Body of pancreas (tissue), 4 donors: ENCODE measurements at regions not wholly inside any gene's neighbourhood (a gene's known extent, or its start where the extent isn't known, plus 50 kb on each side); places are given as distances from the start of the nearest gene placed in this dataset.
"Not testable (repeated sequence)": the region's sequence is repeated elsewhere in the genome, so short reads cannot be mapped to it uniquely, and the experiment has no call there.

Source experiments
- ATAC-seq: fragments of 150-250 bp; one replicate; pipeline ENCODE4 v1.9.1; 2016
- DNase-seq, 4 donors: peaks; one replicate each; pipeline ENCODE4 v3.0.0-alpha.2; 2019
- H3K27ac ChIP-seq, 4 donors: fragments of 200-600 bp; sonication (generic); 1 replicate in 3 of 4; 2 replicates in 1 of 4; pipeline versions ENCODE4 v1.5.1 to v1.6.1; 2016 to 2019; ENCODE audit warnings: mild to moderate bottlenecking in 1 of 4, mixed read lengths in 1 of 4, moderate library complexity in 1 of 4
- H3K27me3 ChIP-seq, 2 donors: fragments of 200-600 bp; sonication (generic); one replicate each; pipeline ENCODE4 v1.6.0; 2016; ENCODE audit warnings: mild to moderate bottlenecking in 1 of 2
- H3K36me3 ChIP-seq, 2 donors: fragments of 200-600 bp; sonication (generic); replicated peaks in 1 of 2; 2 replicates each; pipeline ENCODE4 v1.5.1; 2016; ENCODE audit warnings: low read depth in 2 of 2; ENCODE audit not compliant: insufficient read depth in 1 of 2
- H3K4me1 ChIP-seq: fragments of 200-600 bp; sonication (generic); one replicate; pipeline ENCODE4 v1.6.0; 2016
- H3K4me3 ChIP-seq, 2 donors: fragments of 200-600 bp; sonication (generic); 1 replicate in 1 of 2; 2 replicates in 1 of 2; pipeline ENCODE4 v1.5.1; 2016 to 2019
- H3K9me3 ChIP-seq, 3 donors: fragments of 200-600 bp; sonication (generic); 1 replicate in 2 of 3; 2 replicates in 1 of 3; pipeline ENCODE4 v1.5.1; 2016
- POLR2A ChIP-seq, 3 donors: fragments of 450-650 bp; IDR thresholded peaks; one replicate each; pipeline ENCODE4 v1.6.1; 2016; ENCODE audit warnings: antibody characterized with exemption in 3 of 3, mild to moderate bottlenecking in 2 of 3
- WGBS, 2 donors: methylation state at CpG; one replicate each; pipeline ENCODE4 v1.1.5; 2017; 5-methylcytosine and 5-hydroxymethylcytosine counted together
- intact Hi-C: fragments of 100-400 bp; cut with DNase I; formaldehyde crosslinking; loops from one replicate; pipeline ENCODE4 v1.15.1; 2023
- TF ChIP-seq, protein P1 (sequence below), 7 experiments: fragments of 450-650 bp in 4 of 7; fragments of 200-600 bp in 3 of 7; sonication (generic) in 3 of 7; IDR thresholded peaks; one replicate each; pipeline ENCODE4 v1.5.1; 2016 to 2019; ENCODE audit warnings: antibody characterized with exemption in 7 of 7

DNA sequence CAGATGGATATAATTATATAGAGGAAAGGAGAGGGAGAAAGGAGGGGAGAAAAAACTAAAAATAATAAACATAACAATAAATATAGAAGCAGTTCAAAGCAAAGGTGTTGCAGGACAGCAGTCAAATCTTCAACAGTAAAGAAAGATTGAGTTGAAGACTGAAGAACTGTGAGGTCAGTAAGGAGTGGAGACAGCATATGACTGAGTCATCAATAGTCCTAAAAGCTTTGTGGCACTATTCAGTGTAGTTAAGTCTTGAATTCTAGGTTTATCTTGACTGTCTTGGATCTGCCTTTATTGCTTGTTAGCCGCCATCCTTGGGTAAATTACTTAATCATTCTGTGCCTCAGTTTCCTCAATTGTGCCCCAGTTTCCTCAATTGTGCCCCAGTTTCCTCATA, 137.0 kb downstream of the MRPS30 start:
- TF ChIP-seq, protein P1, sequence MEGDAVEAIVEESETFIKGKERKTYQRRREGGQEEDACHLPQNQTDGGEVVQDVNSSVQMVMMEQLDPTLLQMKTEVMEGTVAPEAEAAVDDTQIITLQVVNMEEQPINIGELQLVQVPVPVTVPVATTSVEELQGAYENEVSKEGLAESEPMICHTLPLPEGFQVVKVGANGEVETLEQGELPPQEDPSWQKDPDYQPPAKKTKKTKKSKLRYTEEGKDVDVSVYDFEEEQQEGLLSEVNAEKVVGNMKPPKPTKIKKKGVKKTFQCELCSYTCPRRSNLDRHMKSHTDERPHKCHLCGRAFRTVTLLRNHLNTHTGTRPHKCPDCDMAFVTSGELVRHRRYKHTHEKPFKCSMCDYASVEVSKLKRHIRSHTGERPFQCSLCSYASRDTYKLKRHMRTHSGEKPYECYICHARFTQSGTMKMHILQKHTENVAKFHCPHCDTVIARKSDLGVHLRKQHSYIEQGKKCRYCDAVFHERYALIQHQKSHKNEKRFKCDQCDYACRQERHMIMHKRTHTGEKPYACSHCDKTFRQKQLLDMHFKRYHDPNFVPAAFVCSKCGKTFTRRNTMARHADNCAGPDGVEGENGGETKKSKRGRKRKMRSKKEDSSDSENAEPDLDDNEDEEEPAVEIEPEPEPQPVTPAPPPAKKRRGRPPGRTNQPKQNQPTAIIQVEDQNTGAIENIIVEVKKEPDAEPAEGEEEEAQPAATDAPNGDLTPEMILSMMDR (IDR thresholded peaks at IDR 0.05): no peak
- no peak for TF ChIP-seq POLR2A (IDR thresholded peaks at IDR 0.05)
- Histone ChIP-seq H3K27ac (no peak overlapping the region), H3K9me3 (no peaks in the 10 kb centered on the region), H3K4me3 (no peak overlapping the region), H3K27me3 (no peaks in the 10 kb centered on the region), H3K36me3 (no peaks in the 10 kb centered on the region), H3K4me1 (no peaks in the 10 kb centered on the region)
- DNase-seq (no peak), ATAC-seq (no peak)
- 81 to 84% methylated on average over 1 of the region's 1 CpG for WGBS, 2 donors
- intact Hi-C loops: no loop called here

DNA sequence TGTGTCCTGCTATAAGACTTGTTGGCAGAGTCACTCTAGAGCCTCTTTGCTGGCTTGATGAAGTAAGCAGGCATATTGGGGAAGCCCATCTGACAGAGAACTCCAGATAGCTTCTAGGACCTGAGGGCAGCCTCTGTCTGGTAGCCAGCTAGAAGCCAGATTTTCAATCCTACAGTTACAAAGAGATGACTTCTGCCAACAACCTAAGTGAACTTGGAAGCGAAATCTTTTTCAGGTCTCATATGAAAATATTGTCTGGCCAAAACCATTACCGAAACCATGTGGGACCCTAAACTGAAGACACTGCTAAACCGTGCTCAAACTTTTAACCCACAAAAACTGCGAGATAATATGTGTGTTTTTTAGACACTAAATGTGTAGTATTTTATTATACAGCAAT, 140.9 kb downstream of the MRPS30 start:
- ATAC-seq (no peak), DNase-seq (no peak)
- no peaks in the 10 kb centered on the region for H3K27me3 ChIP-seq
- H3K9me3 ChIP-seq: no peaks in the 10 kb centered on the region
- no peaks in the 10 kb centered on the region for H3K36me3 ChIP-seq
- no peak overlapping the region for H3K4me3 ChIP-seq
- H3K4me1 ChIP-seq: no peaks in the 10 kb centered on the region
- WGBS, 2 donors: 74 to 82% methylated on average over 4 of the region's 4 CpGs
- TF ChIP-seq, protein P1 (IDR thresholded peaks at IDR 0.05): no peak
- TF ChIP-seq POLR2A (IDR thresholded peaks at IDR 0.05): no peak
- intact Hi-C loops: no loop called here
- H3K27ac ChIP-seq: no peak overlapping the region

DNA sequence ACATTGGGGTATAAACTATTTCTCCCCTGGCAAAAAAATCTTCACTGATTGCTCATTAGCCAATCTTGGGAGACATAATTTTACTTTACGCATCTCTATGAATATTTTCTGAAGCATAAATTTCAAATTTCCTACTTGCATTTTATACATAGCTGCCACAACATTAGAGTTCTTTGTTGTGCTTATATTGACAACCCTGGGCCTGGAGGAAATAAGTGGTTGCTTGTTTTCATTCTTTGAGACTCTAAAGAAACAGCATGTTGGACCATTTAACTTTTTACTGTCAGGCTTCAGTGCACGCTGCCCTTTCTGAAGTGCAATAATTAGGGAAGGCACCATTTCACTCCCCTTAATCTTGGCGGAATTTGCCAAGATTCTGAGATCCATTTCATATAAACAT, 142.6 kb downstream of the MRPS30 start:
- intact Hi-C loops: no loop called here
- ATAC-seq: no peak
- Histone ChIP-seq H3K9me3 (no peaks in the 10 kb centered on the region), H3K27me3 (no peaks in the 10 kb centered on the region), H3K27ac (no peak overlapping the region), H3K4me3 (no peak overlapping the region), H3K4me1 (no peaks in the 10 kb centered on the region), H3K36me3 (no peaks in the 10 kb centered on the region)
- DNase-seq: no peak
- TF ChIP-seq, protein P1 (IDR thresholded peaks at IDR 0.05): no peak
- TF ChIP-seq POLR2A (IDR thresholded peaks at IDR 0.05): no peak
- WGBS, 2 donors: 66 to 71% methylated on average over 3 of the region's 3 CpGs

DNA sequence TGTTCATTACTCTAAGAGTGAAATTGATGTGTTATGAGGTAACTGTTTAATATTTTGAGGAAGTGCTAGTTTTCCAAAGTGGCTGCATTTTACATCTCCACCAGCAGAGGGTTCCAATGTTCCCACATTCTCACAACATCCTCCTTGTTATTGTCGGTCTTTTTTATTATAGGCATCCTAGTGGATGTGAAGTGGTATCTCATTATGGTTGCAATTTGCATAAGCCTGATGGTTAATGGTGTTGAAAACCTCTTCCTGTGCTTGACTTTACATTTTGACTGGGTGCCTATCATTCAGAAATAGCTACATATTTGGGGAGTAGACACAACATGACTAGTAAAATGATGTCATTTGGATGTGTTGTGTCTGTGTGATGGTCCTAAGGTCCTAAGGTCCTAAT, 143.6 kb downstream of the MRPS30 start:
- Histone ChIP-seq H3K9me3 (no peaks in the 10 kb centered on the region), H3K27me3 (no peaks in the 10 kb centered on the region), H3K4me1 (no peaks in the 10 kb centered on the region), H3K27ac (no peak overlapping the region), H3K4me3 (no peak overlapping the region), H3K36me3 (no peaks in the 10 kb centered on the region)
- intact Hi-C loops: no loop called here
- DNase-seq (peak in 2 of 4 donors; percentile 14 to 36), ATAC-seq (peak; percentile 67)
- WGBS, 2 donors: 6% methylated on average over 1 of the region's 1 CpG
- TF ChIP-seq POLR2A (IDR thresholded peaks at IDR 0.05): no peak
- TF ChIP-seq, protein P1 (IDR thresholded peaks at IDR 0.05): peak; percentile 39 to 68 (median 51)

DNA sequence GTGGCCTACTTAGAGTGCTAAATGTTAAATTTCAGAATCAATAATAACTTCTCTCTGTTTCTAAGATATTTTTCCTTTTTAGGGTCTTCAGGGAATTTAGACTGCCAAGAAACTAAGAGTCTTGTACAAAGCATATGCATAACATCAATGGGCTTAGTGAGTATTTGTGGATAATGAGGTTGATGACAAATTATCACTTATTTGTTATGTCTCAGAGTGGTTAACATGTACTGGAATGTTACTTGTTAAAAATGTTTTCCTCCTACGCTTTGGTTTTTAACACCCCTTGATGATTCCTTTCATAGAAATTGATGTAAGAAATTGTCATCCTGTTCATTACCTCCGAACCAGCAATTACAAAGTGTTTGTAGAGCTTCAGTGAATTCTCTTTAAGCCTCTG, 144.3 kb downstream of the MRPS30 start:
- no peaks in the 10 kb centered on the region for H3K36me3 ChIP-seq
- ATAC-seq: no peak
- TF ChIP-seq, protein P1 (IDR thresholded peaks at IDR 0.05): no peak
- 49 to 58% methylated on average over 2 of the region's 2 CpGs for WGBS, 2 donors
- no peaks in the 10 kb centered on the region for H3K9me3 ChIP-seq
- H3K27me3 ChIP-seq: no peaks in the 10 kb centered on the region
- no peaks in the 10 kb centered on the region for H3K4me1 ChIP-seq
- intact Hi-C loops: no loop called here
- no peak overlapping the region for H3K4me3 ChIP-seq
- no peak for DNase-seq
- no peak overlapping the region for H3K27ac ChIP-seq

DNA sequence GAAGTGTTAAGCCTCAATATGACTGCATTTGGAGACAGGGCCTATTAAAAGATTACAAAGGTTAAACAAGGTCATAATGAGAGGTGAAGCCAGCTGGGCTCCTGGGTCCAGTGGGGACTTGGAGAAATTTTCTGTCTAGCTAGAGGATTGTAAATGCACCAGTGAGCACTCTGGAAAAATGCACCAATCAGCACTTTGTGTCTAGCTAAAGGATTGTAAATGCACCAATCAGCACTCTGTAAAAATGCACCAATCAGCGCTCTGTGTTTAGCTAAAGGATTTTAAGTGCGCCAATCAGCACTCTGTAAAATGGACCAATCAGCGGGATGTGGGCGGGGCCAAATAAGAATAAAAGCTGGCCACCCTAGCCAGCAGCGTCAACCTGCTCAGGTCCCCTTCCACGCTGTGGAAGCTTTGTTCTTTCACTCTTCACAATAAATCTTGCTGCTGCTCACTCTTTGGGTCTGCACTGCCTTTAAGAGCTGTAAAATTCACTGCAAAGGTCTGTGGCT, 150.3 kb downstream of the MRPS30 start:
- DNase-seq, ATAC-seq, H3K4me1 ChIP-seq, H3K36me3 ChIP-seq, H3K9me3 ChIP-seq, H3K27ac ChIP-seq, intact Hi-C loops, H3K27me3 ChIP-seq, H3K4me3 ChIP-seq: not testable (repeated sequence)
- WGBS, 2 donors: 77% methylated on average over 6 of the region's 6 CpGs
